Hematopoietic multipotent progenitor cell treated with erythropoietin and hydrocortisone succinate and interleukin-3 and kit ligand, for 15 days (in vitro differentiated cells): ENCODE measurements at regions not wholly inside any gene's neighbourhood (a gene's known extent, or its start where the extent isn't known, plus 50 kb on each side); places are given as distances from the start of the nearest gene placed in this dataset.
"Not testable (repeated sequence)": the region's sequence is repeated elsewhere in the genome, so short reads cannot be mapped to it uniquely, and the experiment has no call there.

Experiments
- DNase-seq: peaks from one replicate; pipeline ENCODE4 v3.0.0-alpha.2; 2015; ENCODE audit warnings: low spot score

DNA sequence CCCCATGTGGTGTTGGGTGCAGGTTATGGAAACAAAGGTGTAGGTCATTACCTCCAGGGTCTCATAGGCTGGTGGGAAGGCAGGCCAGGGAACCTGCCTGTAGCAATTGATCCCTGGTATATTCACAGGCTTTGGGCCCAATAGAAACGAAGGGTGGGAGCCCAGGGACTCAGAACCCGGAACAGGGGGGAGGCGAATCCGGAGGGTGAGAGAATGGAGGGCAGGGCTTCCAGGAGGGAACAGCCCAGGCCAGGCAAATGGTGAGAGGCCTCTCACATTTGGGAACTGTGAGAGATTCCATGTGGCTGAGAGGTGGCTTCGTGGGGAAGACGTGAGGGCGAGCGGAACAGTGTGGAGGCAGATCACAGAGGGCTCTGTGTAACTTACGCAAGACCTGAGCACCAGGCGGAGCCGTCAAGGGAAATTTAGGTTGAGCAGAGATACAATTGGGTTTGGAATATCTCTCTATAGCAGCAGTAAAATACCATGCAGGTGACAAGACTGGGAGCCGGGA lies 267.1 kb downstream of the ERMARD start:
- no peak for DNase-seq

DNA sequence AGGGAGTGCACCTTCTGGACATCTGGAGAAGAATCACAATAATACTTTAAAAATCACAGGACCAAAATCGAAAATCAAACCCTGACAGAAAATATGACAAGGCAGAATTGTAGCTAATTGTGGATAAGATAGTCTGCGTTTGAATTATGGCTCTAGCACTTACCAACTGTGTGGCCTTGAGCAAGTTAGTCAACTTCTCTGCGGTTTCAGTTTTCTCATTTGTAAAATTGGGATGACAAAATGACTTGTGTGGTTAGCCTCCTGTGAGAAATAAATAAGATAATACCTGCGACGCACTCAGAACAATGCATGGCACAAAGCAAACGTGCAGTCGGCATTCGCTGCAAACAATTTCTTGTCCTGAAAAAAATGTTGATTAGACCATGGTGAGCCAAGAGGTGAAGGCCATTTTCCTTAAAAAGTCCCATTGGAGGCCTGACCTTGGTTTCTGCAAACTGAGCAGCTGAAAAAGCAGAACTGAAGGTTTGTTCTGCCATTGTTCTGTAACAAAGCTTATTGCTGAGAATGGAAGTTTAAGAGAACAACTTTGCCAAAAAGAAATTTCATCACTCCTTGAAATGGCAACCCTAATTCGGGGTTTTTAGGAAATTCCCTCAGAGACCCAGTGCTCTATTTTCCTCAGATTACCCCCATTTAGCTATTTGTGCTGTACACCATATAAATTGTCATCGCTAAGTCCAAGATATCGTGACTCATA lies 266.3 kb downstream of the ERMARD start:
- no peak for DNase-seq

DNA sequence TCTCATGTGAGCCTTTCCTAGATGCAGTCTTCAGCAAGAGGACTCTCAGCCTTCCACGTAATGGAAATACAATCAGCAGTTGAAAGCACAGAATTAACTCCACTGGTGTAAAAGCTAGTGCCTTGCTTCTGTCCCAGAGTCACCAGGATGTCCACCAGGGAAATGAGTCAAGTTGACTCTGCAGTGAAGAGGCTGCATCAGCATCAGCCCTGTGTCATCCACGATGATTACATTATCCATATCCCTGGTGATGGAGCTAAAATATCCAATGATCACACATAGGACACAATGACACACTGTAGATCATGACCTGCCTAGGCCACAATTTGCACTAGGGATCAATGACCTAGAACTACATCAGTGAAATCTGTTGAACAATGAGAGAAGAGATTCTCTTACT lies 262.4 kb downstream of the ERMARD start:
- DNase-seq: no peak

- DNase-seq: no peak
Measured at GRCh38 chr6:170012037-170012330, 260.6 kb downstream of the ERMARD start.

- no peak for DNase-seq
Measured at GRCh38 chr6:170011204-170012036, 260.0 kb downstream of the ERMARD start.

- DNase-seq: peak; percentile 81
Measured at GRCh38 chr6:170010665-170011203, 259.3 kb downstream of the ERMARD start.

DNA sequence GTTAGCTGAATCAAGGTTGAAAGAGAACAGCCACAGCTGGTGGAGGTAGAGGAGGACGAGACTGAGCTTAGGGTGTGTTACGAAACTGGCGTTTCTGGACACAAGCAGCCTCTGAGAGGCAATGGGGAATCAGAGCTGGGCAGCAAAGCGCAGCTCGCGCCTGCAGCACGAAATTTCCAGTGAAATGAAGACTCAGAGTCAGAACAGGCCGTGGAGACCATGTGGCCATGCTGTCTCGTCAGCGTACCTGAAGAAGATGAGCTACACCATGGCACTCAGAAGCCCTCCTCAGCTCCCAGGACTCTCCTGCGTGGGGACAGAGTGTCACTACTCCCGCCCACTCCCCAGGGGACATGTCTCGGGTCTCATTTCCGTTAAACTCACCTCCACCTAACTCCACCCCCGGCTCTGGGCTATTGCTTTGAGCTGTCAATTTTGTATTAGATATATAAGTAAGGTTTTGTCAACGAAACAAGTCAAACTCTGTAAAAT lies 256.9 kb downstream of the ERMARD start:
- DNase-seq: no peak

GRCh38 chr6:170007468-170008293 lies 256.3 kb downstream of the ERMARD start:
- DNase-seq: peak; percentile 58

- no peak for DNase-seq
Measured at GRCh38 chr6:170006900-170007467, 255.6 kb downstream of the ERMARD start.

- no peak for DNase-seq
Measured at GRCh38 chr6:170006071-170006899, 254.9 kb downstream of the ERMARD start.

- no peak for DNase-seq
Measured at GRCh38 chr6:170005665-170006064, 254.2 kb downstream of the ERMARD start.

GRCh38 chr6:170004585-170005210 lies 253.3 kb downstream of the ERMARD start:
- DNase-seq: no peak

DNA sequence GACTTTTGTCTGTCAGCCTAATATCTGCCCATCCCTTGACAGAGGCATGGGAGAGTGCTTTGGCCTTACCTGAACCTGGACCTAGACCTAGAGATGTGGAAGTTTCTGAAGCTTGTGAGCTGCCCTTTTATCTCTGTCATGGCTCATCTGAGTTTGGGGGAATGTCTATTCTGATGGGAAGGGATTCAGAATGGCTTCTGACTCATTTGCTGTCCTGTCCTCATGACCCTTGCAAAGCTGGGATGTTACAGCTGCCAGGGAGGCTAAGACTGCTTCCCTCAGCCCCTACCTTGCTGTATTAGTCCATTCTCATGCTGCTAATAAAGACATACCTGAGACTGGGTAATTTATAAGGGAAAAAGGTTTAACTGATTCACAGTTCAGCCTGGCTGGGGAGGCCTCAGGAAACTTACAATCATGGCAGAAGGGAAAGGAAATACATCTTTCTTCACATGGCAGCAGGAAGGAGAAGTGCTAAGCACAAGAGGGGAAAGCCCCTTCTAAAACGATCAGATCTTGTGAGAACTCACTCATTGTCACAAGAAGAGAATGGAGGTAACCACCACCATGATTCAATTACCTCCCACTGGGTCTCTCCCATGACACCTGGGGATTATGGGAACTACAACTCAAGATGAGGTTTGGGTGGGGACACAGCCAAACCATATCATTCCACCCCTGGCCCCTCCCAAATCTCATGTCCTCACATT lies 252.2 kb downstream of the ERMARD start:
- DNase-seq: no peak

- no peak for DNase-seq
Measured at GRCh38 chr6:170003027-170003426, 251.6 kb downstream of the ERMARD start.

DNA sequence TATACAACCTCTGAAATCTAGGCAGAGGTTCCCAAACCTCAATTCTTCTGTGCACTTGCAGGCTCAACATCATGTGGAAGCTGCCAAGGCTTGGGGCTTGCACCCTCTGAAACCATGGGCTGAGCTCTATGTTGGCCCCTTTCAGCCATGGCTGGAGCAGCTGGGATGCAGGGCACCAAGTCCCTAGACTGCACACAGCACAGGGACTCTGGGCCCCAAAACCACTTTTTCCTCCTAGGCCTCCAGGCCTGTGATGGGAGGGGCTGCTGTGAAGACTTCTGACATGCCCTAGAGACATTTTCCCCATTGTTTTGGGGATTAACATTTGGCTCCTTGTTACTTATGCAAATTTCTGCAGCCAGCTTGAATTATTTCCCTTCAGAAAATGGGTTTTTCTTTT lies 250.4 kb downstream of the ERMARD start:
- DNase-seq: not testable (repeated sequence)

DNA sequence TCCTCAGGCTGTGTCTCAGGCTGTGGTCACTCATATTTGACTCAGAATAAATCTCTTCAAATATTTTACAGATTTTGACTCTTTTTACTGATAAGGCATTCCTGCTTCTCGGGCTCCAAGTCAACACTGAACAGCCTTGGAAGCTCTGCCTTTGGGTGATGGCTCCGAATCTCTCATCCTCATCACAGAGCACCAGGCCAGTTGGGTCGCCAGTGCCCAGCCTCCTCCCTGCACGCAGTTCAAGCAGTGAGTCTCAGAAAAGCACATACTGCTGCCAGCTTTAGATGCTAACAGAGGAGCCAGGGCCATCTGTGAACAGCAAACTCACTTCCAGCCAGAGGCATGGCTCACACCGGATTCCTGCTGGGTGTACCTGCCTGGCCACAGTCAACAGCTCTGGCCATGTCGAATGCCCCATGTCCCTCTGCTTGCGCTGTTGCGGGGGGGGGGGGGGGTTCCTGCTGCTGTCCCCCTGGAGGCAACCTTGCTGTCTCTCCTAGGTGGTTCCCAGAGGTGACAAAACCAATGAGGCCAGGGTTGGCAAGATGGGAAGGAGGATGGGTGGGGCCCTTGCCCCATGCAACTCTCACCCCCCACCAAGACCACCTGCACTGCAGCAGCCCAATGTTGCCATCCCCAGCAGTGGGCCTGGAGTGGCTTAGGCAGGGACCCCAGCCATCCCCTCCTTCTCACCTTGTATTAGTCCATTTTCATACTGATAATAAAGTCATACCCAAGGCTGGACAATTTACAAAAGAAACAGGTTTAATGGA lies 248.8 kb downstream of the ERMARD start:
- no peak for DNase-seq

DNA sequence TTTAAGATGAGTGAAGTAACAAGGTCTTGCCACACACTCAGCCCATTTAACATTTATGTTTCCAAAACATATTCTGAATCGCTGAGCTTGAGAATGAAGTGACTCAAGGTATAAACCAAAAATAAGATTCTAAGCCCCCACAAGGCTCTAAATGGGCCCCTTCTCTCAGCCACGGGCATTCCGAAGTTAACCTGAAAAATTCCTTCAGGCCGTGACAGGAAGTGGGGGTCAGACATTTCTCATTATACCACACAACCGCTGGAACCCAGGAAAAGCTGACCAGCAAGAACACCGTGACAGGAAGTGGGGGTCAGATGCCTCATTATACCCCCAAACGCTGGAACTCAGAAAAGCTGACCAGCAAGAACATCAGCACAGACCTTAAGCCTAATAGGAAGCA lies 247.9 kb downstream of the ERMARD start:
- no peak for DNase-seq

- no peak for DNase-seq
Measured at GRCh38 chr6:169998457-169998856, 247.0 kb downstream of the ERMARD start.

- DNase-seq: no peak
Measured at GRCh38 chr6:169997930-169998218, 246.5 kb downstream of the ERMARD start.
